ENCODE measurements at regions not wholly inside any gene's neighbourhood (a gene's known extent, or its start where the extent isn't known, plus 50 kb on each side); places are given as distances from the start of the nearest gene placed in this dataset.

DNA sequence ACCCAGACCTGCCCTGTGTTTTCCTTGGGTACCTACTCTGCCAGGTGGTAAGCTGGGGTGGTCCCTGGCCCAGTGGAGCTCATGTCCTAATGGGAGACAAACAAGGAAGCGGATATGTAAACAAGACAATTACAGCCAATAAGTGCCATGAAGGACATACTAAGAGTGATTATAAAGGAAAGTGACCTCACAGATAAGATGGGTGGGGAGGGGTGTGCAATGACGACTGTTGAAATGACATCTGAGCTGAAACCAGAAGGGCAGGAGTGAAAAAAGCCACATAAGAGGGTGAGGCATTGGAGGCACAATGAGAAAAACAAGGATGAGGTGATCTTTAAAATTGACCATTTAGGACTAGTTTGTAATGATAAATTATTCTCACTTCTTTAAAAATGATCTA, 336.2 kb upstream of the IL12A start:
- Histone ChIP-seq H3K27ac (ENCODE audit: low read length) (no peak overlapping the region), H3F3A (ENCODE audit: insufficient read depth, low read length, poor library complexity, severe bottlenecking) (no peaks in the 10 kb centered on the region), H3K4me2 (ENCODE audit: low read length) (no peak overlapping the region), H2AFZ (ENCODE audit: low read depth, low read length) (no peak overlapping the region), H3K9me2 (ENCODE audit: insufficient read depth, low read length) (no peaks in the 10 kb centered on the region), H3K27me3 (ENCODE audit: insufficient read depth, low read depth, low read length) (no peaks in the 10 kb centered on the region), H3K4me3 (ENCODE audit: low read length) (no peak overlapping the region), H3K79me2 (replicated peaks; ENCODE audit: insufficient read depth, low read length) (no peaks in the 10 kb centered on the region), H4K20me1 (ENCODE audit: insufficient read depth) (no peaks in the 10 kb centered on the region), H3K9me3 (ENCODE audit: low read length) (no peaks in the 10 kb centered on the region), H3K9ac (ENCODE audit: low read length) (no peak overlapping the region), H3K36me3 (ENCODE audit: insufficient read depth, low read length) (no peaks in the 10 kb centered on the region)
- TF ChIP-seq EP300 (conservative IDR thresholded peaks at IDR 0.05; ENCODE audit: poor library complexity, severe bottlenecking) (no peak), POLR2AphosphoS5 (IDR thresholded peaks at IDR 0.05) (no peak), TAF1 (IDR thresholded peaks at IDR 0.05; ENCODE audit: low read depth) (no peak), SMC3 (conservative IDR thresholded peaks at IDR 0.05; ENCODE audit: poor library complexity) (no peak), RAD21 (conservative IDR thresholded peaks at IDR 0.05) (no peak), MXI1 (conservative IDR thresholded peaks at IDR 0.05; ENCODE audit: poor library complexity, severe bottlenecking) (no peak), EZH2 (IDR thresholded peaks at IDR 0.05; ENCODE audit: borderline replicate concordance, insufficient read depth, low read length, poor library complexity, severe bottlenecking) (no peak)
- TF ChIP-seq, protein P1, sequence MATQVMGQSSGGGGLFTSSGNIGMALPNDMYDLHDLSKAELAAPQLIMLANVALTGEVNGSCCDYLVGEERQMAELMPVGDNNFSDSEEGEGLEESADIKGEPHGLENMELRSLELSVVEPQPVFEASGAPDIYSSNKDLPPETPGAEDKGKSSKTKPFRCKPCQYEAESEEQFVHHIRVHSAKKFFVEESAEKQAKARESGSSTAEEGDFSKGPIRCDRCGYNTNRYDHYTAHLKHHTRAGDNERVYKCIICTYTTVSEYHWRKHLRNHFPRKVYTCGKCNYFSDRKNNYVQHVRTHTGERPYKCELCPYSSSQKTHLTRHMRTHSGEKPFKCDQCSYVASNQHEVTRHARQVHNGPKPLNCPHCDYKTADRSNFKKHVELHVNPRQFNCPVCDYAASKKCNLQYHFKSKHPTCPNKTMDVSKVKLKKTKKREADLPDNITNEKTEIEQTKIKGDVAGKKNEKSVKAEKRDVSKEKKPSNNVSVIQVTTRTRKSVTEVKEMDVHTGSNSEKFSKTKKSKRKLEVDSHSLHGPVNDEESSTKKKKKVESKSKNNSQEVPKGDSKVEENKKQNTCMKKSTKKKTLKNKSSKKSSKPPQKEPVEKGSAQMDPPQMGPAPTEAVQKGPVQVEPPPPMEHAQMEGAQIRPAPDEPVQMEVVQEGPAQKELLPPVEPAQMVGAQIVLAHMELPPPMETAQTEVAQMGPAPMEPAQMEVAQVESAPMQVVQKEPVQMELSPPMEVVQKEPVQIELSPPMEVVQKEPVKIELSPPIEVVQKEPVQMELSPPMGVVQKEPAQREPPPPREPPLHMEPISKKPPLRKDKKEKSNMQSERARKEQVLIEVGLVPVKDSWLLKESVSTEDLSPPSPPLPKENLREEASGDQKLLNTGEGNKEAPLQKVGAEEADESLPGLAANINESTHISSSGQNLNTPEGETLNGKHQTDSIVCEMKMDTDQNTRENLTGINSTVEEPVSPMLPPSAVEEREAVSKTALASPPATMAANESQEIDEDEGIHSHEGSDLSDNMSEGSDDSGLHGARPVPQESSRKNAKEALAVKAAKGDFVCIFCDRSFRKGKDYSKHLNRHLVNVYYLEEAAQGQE (IDR thresholded peaks at IDR 0.05; ENCODE audit: borderline replicate concordance): no peak
- TF ChIP-seq, protein P2, sequence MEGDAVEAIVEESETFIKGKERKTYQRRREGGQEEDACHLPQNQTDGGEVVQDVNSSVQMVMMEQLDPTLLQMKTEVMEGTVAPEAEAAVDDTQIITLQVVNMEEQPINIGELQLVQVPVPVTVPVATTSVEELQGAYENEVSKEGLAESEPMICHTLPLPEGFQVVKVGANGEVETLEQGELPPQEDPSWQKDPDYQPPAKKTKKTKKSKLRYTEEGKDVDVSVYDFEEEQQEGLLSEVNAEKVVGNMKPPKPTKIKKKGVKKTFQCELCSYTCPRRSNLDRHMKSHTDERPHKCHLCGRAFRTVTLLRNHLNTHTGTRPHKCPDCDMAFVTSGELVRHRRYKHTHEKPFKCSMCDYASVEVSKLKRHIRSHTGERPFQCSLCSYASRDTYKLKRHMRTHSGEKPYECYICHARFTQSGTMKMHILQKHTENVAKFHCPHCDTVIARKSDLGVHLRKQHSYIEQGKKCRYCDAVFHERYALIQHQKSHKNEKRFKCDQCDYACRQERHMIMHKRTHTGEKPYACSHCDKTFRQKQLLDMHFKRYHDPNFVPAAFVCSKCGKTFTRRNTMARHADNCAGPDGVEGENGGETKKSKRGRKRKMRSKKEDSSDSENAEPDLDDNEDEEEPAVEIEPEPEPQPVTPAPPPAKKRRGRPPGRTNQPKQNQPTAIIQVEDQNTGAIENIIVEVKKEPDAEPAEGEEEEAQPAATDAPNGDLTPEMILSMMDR (IDR thresholded peaks at IDR 0.05; ENCODE audit: poor library complexity, severe bottlenecking): no peak

- Histone ChIP-seq H2AFZ (ENCODE audit: low read depth, low read length) (no peak overlapping the region), H3K9me3 (ENCODE audit: low read length) (no peaks in the 10 kb centered on the region), H4K20me1 (ENCODE audit: insufficient read depth) (no peaks in the 10 kb centered on the region), H3K27me3 (ENCODE audit: insufficient read depth, low read depth, low read length) (no peaks in the 10 kb centered on the region), H3K4me3 (ENCODE audit: low read length) (no peak overlapping the region), H3K36me3 (ENCODE audit: insufficient read depth, low read length) (no peaks in the 10 kb centered on the region), H3K9me2 (ENCODE audit: insufficient read depth, low read length) (no peaks in the 10 kb centered on the region), H3K4me2 (ENCODE audit: low read length) (no peak overlapping the region), H3K79me2 (replicated peaks; ENCODE audit: insufficient read depth, low read length) (no peaks in the 10 kb centered on the region), H3F3A (ENCODE audit: insufficient read depth, low read length, poor library complexity, severe bottlenecking) (no peaks in the 10 kb centered on the region), H3K27ac (ENCODE audit: low read length) (no peak overlapping the region), H3K9ac (ENCODE audit: low read length) (no peak overlapping the region)
- no peak for TF ChIP-seq RAD21 (conservative IDR thresholded peaks at IDR 0.05)
- no peak for TF ChIP-seq SMC3 (conservative IDR thresholded peaks at IDR 0.05; ENCODE audit: poor library complexity)
- TF ChIP-seq EZH2 (IDR thresholded peaks at IDR 0.05; ENCODE audit: borderline replicate concordance, insufficient read depth, low read length, poor library complexity, severe bottlenecking): no peak
- TF ChIP-seq, protein P1 (IDR thresholded peaks at IDR 0.05; ENCODE audit: borderline replicate concordance): no peak
- no peak for TF ChIP-seq POLR2AphosphoS5 (IDR thresholded peaks at IDR 0.05)
- no peak for TF ChIP-seq EP300 (conservative IDR thresholded peaks at IDR 0.05; ENCODE audit: poor library complexity, severe bottlenecking)
- TF ChIP-seq MXI1 (conservative IDR thresholded peaks at IDR 0.05; ENCODE audit: poor library complexity, severe bottlenecking): no peak
- TF ChIP-seq, protein P2 (IDR thresholded peaks at IDR 0.05; ENCODE audit: poor library complexity, severe bottlenecking): no peak
- no peak for TF ChIP-seq TAF1 (IDR thresholded peaks at IDR 0.05; ENCODE audit: low read depth)
These were observed 334.2 kb upstream of the IL12A start for GRCh38 chr3:159654183-159655134.

Measured in neural cell (in vitro differentiated cells).